Endometrium (tissue), 2 donors: ENCODE measurements at regions not wholly inside any gene's neighbourhood (a gene's known extent, or its start where the extent isn't known, plus 50 kb on each side); places are given as distances from the start of the nearest gene placed in this dataset.

ENCODE experiments used
- FAIRE-seq: peaks from 2 replicates; lab custom pipeline; 2012; peaks lifted over from hg19 to GRCh38; lab: Jason Lieb, UNC
- donor health status: control.
- donor health status: control.

GRCh38 chr5:7018198-7018597 is 305.0 kb downstream of the TENT4A start:
- no peak for FAIRE-seq

GRCh38 chr5:7018601-7019000 is 305.4 kb downstream of the TENT4A start:
- no peak for FAIRE-seq

- no peak for FAIRE-seq
Measured at GRCh38 chr5:7036192-7036835, 323.1 kb downstream of the TENT4A start.

- no peak for FAIRE-seq
Measured at GRCh38 chr5:7039074-7039473, 325.8 kb downstream of the TENT4A start.

- no peak for FAIRE-seq
Measured at GRCh38 chr5:7040111-7040510, 326.9 kb downstream of the TENT4A start.

- no peak for FAIRE-seq
Measured at GRCh38 chr5:7043797-7044196, 330.6 kb downstream of the TENT4A start.

GRCh38 chr5:7047511-7048261 is 334.5 kb downstream of the TENT4A start:
- peak; percentile 29 for FAIRE-seq

GRCh38 chr5:7050986-7051385 is 337.8 kb downstream of the TENT4A start:
- no peak for FAIRE-seq

- no peak for FAIRE-seq
Measured at GRCh38 chr5:7053125-7053524, 339.9 kb downstream of the TENT4A start.

- no peak for FAIRE-seq
Measured at GRCh38 chr5:7053528-7054209, 340.4 kb downstream of the TENT4A start.

- FAIRE-seq: no peak
Measured at GRCh38 chr5:7066471-7067235, 329.3 kb upstream of the ADCY2 start.

GRCh38 chr5:7068156-7068555 is 327.8 kb upstream of the ADCY2 start:
- FAIRE-seq: no peak

- no peak for FAIRE-seq
Measured at GRCh38 chr5:7068899-7069298, 327.0 kb upstream of the ADCY2 start.

GRCh38 chr5:7072188-7072587 is 323.8 kb upstream of the ADCY2 start:
- no peak for FAIRE-seq

GRCh38 chr5:7073666-7074065 is 322.3 kb upstream of the ADCY2 start:
- no peak for FAIRE-seq

- FAIRE-seq: no peak
Measured at GRCh38 chr5:7074176-7074575, 321.8 kb upstream of the ADCY2 start.

GRCh38 chr5:7075470-7075869 is 320.5 kb upstream of the ADCY2 start:
- no peak for FAIRE-seq

- FAIRE-seq: no peak
Measured at GRCh38 chr5:7078101-7078500, 317.8 kb upstream of the ADCY2 start.

GRCh38 chr5:7078901-7079300 is 317.0 kb upstream of the ADCY2 start:
- no peak for FAIRE-seq

GRCh38 chr5:7080501-7080900 is 315.4 kb upstream of the ADCY2 start:
- no peak for FAIRE-seq

- FAIRE-seq: no peak
Measured at GRCh38 chr5:7087719-7088297, 308.1 kb upstream of the ADCY2 start.

- no peak for FAIRE-seq
Measured at GRCh38 chr5:7088849-7089248, 307.1 kb upstream of the ADCY2 start.
